IMR-90 (cell line): ENCODE measurements at regions not wholly inside any gene's neighbourhood (a gene's known extent, or its start where the extent isn't known, plus 50 kb on each side); places are given as distances from the start of the nearest gene placed in this dataset.

Experiments used
- ATAC-seq: fragments of 200-7000 bp; cut with Tn5 transposase; 2 replicates; pipeline ENCODE4 v1.9.1; 2020; ENCODE audit warnings: low read depth, mild to moderate bottlenecking, moderate library complexity
- BruUV-seq: library from RNA; stranded (reverse); fragments of 400-500 nt; replicated peaks from 2 replicates; lab custom pipeline; 2021; lab: Mats Ljungman, UMichigan
- CTCF ChIA-PET: fragments of 300-600 bp; formaldehyde crosslinking; extraction: SDS; loops from one replicate; lab custom pipeline; 2021; ENCODE audit warnings: antibody characterized with exemption; lab: Yijun Ruan, JAX
- POLR2A ChIA-PET: fragments of 300-600 bp; sonication (Branson Sonifier 250); formaldehyde crosslinking; loops from one replicate; lab custom pipeline; 2022; ENCODE audit warnings: antibody characterized with exemption; ENCODE audit not compliant: unreplicated experiment; lab: Charles Lee
- DNase-seq: peaks from one replicate; pipeline ENCODE4 v3.0.0; 2013
- H2AFZ ChIP-seq: replicated peaks from 2 replicates; pipeline ENCODE3; 2013; ENCODE audit warnings: low read length, mild to moderate bottlenecking; ENCODE audit not compliant: poor library complexity
- H2AK5ac ChIP-seq: 2 replicates; pipeline ENCODE4 v1.6.1; 2013; ENCODE audit warnings: low read depth, low read length, inconsistent platforms
- H2AK9ac ChIP-seq: replicated peaks from 2 replicates; pipeline ENCODE3; 2013; ENCODE audit warnings: mild to moderate bottlenecking, low read depth, low read length, moderate library complexity; ENCODE audit not compliant: poor library complexity
- H2BK120ac ChIP-seq: 2 replicates; pipeline ENCODE4 v1.6.1; 2013; ENCODE audit warnings: low read depth, low read length, inconsistent platforms
- H2BK15ac ChIP-seq: 3 replicates; pipeline ENCODE4 v1.6.1; 2013; ENCODE audit warnings: low read depth, low read length, inconsistent platforms
- H2BK20ac ChIP-seq: 2 replicates; pipeline ENCODE4 v1.6.1; 2013; ENCODE audit warnings: low read depth, mild to moderate bottlenecking, inconsistent platforms, low read length, moderate library complexity
- H2BK5ac ChIP-seq: 2 replicates; pipeline ENCODE4 v1.6.1; 2013; ENCODE audit warnings: mild to moderate bottlenecking, low read depth, low read length, inconsistent platforms; ENCODE audit not compliant: poor library complexity, severe bottlenecking
- H3K14ac ChIP-seq: replicated peaks from 2 replicates; pipeline ENCODE4 v1.6.1; 2013; ENCODE audit warnings: low read depth, low read length, inconsistent platforms
- H3K18ac ChIP-seq: 2 replicates; pipeline ENCODE4 v1.6.1; 2013; ENCODE audit warnings: low read depth, low read length, control low read depth
- H3K23ac ChIP-seq: 2 replicates; pipeline ENCODE4 v1.6.1; 2013; ENCODE audit warnings: low read depth, low read length, inconsistent platforms
- H3K27ac ChIP-seq: 2 replicates; pipeline ENCODE4 v1.5.1; 2013; ENCODE audit warnings: mild to moderate bottlenecking, control low read depth, low read length; ENCODE audit not compliant: insufficient read depth
- H3K27me3 ChIP-seq: 2 replicates; pipeline ENCODE4 v1.6.1; 2013; ENCODE audit warnings: low read length; ENCODE audit not compliant: control insufficient read depth, insufficient read depth
- H3K36me3 ChIP-seq: 2 replicates; pipeline ENCODE4 v1.6.1; 2013; ENCODE audit warnings: low read length, mixed read lengths; ENCODE audit not compliant: control insufficient read depth, insufficient read depth
- H3K4ac ChIP-seq: 2 replicates; pipeline ENCODE4 v1.6.1; 2013; ENCODE audit warnings: low read depth, low read length, inconsistent platforms
- H3K4me1 ChIP-seq: 2 replicates; pipeline ENCODE4 v1.6.1; 2013; ENCODE audit warnings: low read length, mixed read lengths; ENCODE audit not compliant: control insufficient read depth, insufficient read depth
- H3K4me2 ChIP-seq: 2 replicates; pipeline ENCODE4 v1.6.1; 2013; ENCODE audit warnings: low read depth, mild to moderate bottlenecking, control low read depth, low read length, moderate library complexity
- H3K4me3 ChIP-seq: 2 replicates; pipeline ENCODE4 v1.5.1; 2013; ENCODE audit warnings: low read depth, mild to moderate bottlenecking, control low read depth, low read length, moderate library complexity; ENCODE audit not compliant: insufficient read depth
- H3K56ac ChIP-seq: 2 replicates; pipeline ENCODE4 v1.6.1; 2013; ENCODE audit warnings: low read length, inconsistent platforms; ENCODE audit not compliant: insufficient read depth; ENCODE audit errors: extremely low read depth
- H3K79me1 ChIP-seq, 2 experiments: 2 replicates each; pipeline ENCODE4 v1.6.1; 2013; ENCODE audit warnings: low read length in 2 of 2, inconsistent platforms in 1 of 2, low read depth in 1 of 2
- H3K9ac ChIP-seq: 2 replicates; pipeline ENCODE4 v1.6.1; 2013; ENCODE audit warnings: low read depth, low read length, control low read depth
- H3K9me1 ChIP-seq: 2 replicates; pipeline ENCODE4 v1.6.1; 2013; ENCODE audit warnings: low read length, inconsistent platforms; ENCODE audit not compliant: insufficient read depth
- H3K9me3 ChIP-seq: 2 replicates; pipeline ENCODE4 v1.6.1; 2013; ENCODE audit warnings: low read length; ENCODE audit not compliant: control insufficient read depth, insufficient read depth
- H4K20me1 ChIP-seq: 2 replicates; pipeline ENCODE4 v1.6.1; 2013; ENCODE audit warnings: low read length, inconsistent platforms; ENCODE audit not compliant: insufficient read depth
- H4K5ac ChIP-seq: 2 replicates; pipeline ENCODE4 v1.6.1; 2013; ENCODE audit warnings: mild to moderate bottlenecking, low read depth, low read length, control low read depth
- H4K8ac ChIP-seq, 2 experiments: 2 replicates each; pipeline ENCODE4 v1.6.1; 2013; ENCODE audit warnings: low read depth in 2 of 2, low read length in 2 of 2, control low read depth in 1 of 2, inconsistent platforms in 1 of 2
- H4K91ac ChIP-seq: 2 replicates; pipeline ENCODE4 v1.6.1; 2013; ENCODE audit warnings: low read depth, low read length, inconsistent platforms; ENCODE audit not compliant: insufficient read depth
- CEBPB ChIP-seq: IDR thresholded peaks from 2 replicates; pipeline ENCODE4 v1.6.1; 2012; ENCODE audit warnings: low read depth, low read length, improper control_type of control experiment
- CHD1 ChIP-seq: IDR thresholded peaks from 2 replicates; pipeline ENCODE4 v1.6.1; 2012; ENCODE audit warnings: low read depth, low read length, improper control_type of control experiment
- CTCF ChIP-seq: conservative IDR thresholded peaks from 2 replicates; pipeline ENCODE4 v1.5.1; 2012; ENCODE audit warnings: mild to moderate bottlenecking, low read depth, low read length, improper control_type of control experiment
- MAFK ChIP-seq: IDR thresholded peaks from 2 replicates; pipeline ENCODE4 v1.6.1; 2012; ENCODE audit warnings: low read depth, low read length, improper control_type of control experiment
- MAZ ChIP-seq: IDR thresholded peaks from 2 replicates; pipeline ENCODE4 v1.6.1; 2012; ENCODE audit warnings: low read depth, mild to moderate bottlenecking, low read length, improper control_type of control experiment, moderate library complexity, borderline replicate concordance
- MXI1 ChIP-seq: IDR thresholded peaks from 2 replicates; pipeline ENCODE4 v1.6.1; 2012; ENCODE audit warnings: low read depth, mild to moderate bottlenecking, low read length, moderate library complexity, borderline replicate concordance
- NFE2L2 ChIP-seq: fragments of 150-350 bp; IDR thresholded peaks from 2 replicates; pipeline ENCODE4 v1.6.1; 2016; ENCODE audit warnings: low read depth, mild to moderate bottlenecking, low read length
- POLR2A ChIP-seq: IDR thresholded peaks from 2 replicates; pipeline ENCODE4 v1.6.1; 2012; ENCODE audit warnings: mild to moderate bottlenecking, low read depth, low read length
- RAD21 ChIP-seq: IDR thresholded peaks from 2 replicates; pipeline ENCODE4 v1.6.1; 2012; ENCODE audit warnings: low read length, improper control_type of control experiment
- RCOR1 ChIP-seq: IDR thresholded peaks from 2 replicates; pipeline ENCODE4 v1.6.1; 2012; ENCODE audit warnings: mild to moderate bottlenecking, low read length, improper control_type of control experiment; ENCODE audit not compliant: insufficient replicate concordance
- RFX5 ChIP-seq: IDR thresholded peaks from 2 replicates; pipeline ENCODE4 v1.8.0; 2012; ENCODE audit warnings: low read depth, mild to moderate bottlenecking, low read length, moderate library complexity
- WGBS, 2 experiments: methylation state at CpG; one replicate each; pipeline versions ENCODE4 v1.1.5 to v1.1.7; 2013; ENCODE audit warnings: missing lambda C conversion rate in 2 of 2; ENCODE audit not compliant: insufficient read length in 1 of 2; ENCODE audit errors: extremely low coverage in 2 of 2; 5-methylcytosine and 5-hydroxymethylcytosine counted together
- dilution Hi-C: fragments of 300-500 bp; cut with HindIII; formaldehyde crosslinking; loops from one replicate; pipeline ENCODE4 v1.14.3; 2018; ENCODE audit warnings: low sequenced_read_pairs; ENCODE audit not compliant: unreplicated experiment
- in situ Hi-C: fragments of 300-500 bp; cut with MboI; formaldehyde crosslinking; loops from 3 replicates; pipeline ENCODE4 v1.14.3; 2019; ENCODE audit warnings: low sequenced_read_pairs, inconsistent platforms, mixed read lengths
- intact Hi-C: fragments of 100-400 bp; cut with micrococcal nuclease; formaldehyde crosslinking; loops from 2 replicates; pipeline ENCODE4 v1.10.0; 2022
- TF ChIP-seq, protein P1 (sequence below): fragments of 150-350 bp; IDR thresholded peaks from 2 replicates; pipeline ENCODE4 v1.6.1; 2016; ENCODE audit warnings: low read depth, mild to moderate bottlenecking, low read length, moderate library complexity, borderline replicate concordance
- TF ChIP-seq, protein P2 (sequence below): fragments of 150-350 bp; IDR thresholded peaks from 2 replicates; pipeline ENCODE4 v1.6.1; 2017; ENCODE audit warnings: mild to moderate bottlenecking, antibody characterized with exemption, low read length, low read depth

- Histone ChIP-seq H2BK20ac (no peak overlapping the region), H2AFZ (no peak overlapping the region), H2BK120ac (no peak overlapping the region), H3K9me3 (peaks cover 21% of the 10 kb centered on the region), H3K56ac (no peak overlapping the region), H2BK5ac (no peak overlapping the region), H2BK15ac (no peak overlapping the region), H3K4me3 (no peak overlapping the region), H3K36me3 (no peaks in the 10 kb centered on the region), H3K9ac (no peak overlapping the region), H4K91ac (no peak overlapping the region), H3K27me3 (no peaks in the 10 kb centered on the region), H4K5ac (no peak overlapping the region), H2AK5ac (no peak overlapping the region), H3K4me1 (no peaks in the 10 kb centered on the region), H3K4me2 (no peak overlapping the region), H3K14ac (no peak overlapping the region), H3K4ac (no peak overlapping the region), H3K27ac (no peak overlapping the region), H4K8ac (no peak overlapping the region), H3K79me1 (no peaks in the 10 kb centered on the region), H3K9me1 (no peaks in the 10 kb centered on the region), H2AK9ac (no peak overlapping the region), H3K18ac (no peak overlapping the region), H3K23ac (no peak overlapping the region), H4K20me1 (no peaks in the 10 kb centered on the region)
- dilution Hi-C loops, result no loop called here
- ChIA-PET POLR2A (no interaction called here), CTCF (no interaction called here)
- no CpG with 5 or more reads among the region's 1 CpG for WGBS, 2 experiments
- no TSS peak for BruUV-seq
- in situ Hi-C loops, result no loop called here
- TF ChIP-seq MXI1 (no peak), RAD21 (no peak), CHD1 (no peak), NFE2L2 (no peak), CEBPB (no peak), RFX5 (no peak), CTCF (no peak), MAFK (no peak), POLR2A (no peak), MAZ (no peak), RCOR1 (no peak)
- TF ChIP-seq, protein P1, sequence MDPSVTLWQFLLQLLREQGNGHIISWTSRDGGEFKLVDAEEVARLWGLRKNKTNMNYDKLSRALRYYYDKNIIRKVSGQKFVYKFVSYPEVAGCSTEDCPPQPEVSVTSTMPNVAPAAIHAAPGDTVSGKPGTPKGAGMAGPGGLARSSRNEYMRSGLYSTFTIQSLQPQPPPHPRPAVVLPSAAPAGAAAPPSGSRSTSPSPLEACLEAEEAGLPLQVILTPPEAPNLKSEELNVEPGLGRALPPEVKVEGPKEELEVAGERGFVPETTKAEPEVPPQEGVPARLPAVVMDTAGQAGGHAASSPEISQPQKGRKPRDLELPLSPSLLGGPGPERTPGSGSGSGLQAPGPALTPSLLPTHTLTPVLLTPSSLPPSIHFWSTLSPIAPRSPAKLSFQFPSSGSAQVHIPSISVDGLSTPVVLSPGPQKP, result no peak
- TF ChIP-seq, protein P2, sequence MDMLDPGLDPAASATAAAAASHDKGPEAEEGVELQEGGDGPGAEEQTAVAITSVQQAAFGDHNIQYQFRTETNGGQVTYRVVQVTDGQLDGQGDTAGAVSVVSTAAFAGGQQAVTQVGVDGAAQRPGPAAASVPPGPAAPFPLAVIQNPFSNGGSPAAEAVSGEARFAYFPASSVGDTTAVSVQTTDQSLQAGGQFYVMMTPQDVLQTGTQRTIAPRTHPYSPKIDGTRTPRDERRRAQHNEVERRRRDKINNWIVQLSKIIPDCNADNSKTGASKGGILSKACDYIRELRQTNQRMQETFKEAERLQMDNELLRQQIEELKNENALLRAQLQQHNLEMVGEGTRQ, result no peak
- no peak for ATAC-seq
- no peak for DNase-seq
- intact Hi-C loops, result no loop called here
Observed at GRCh38 chr20:21835042-21835441, 129.6 kb downstream of the PAX1 start.
